Breast epithelium (tissue), 4 donors: ENCODE measurements at regions not wholly inside any gene's neighbourhood (a gene's known extent, or its start where the extent isn't known, plus 50 kb on each side); places are given as distances from the start of the nearest gene placed in this dataset.
"Not testable (repeated sequence)": the region's sequence is repeated elsewhere in the genome, so short reads cannot be mapped to it uniquely, and the experiment has no call there.

Experiments used
- DNase-seq, 2 donors: peaks; one replicate each; pipeline ENCODE4 v3.0.0-alpha.2; 2019; ENCODE audit warnings: low spot score in 2 of 2
- H3K27ac ChIP-seq, 2 donors: fragments of 200-600 bp; sonication (generic) in 1 of 2; one replicate each; pipeline ENCODE4 v1.5.1; 2016 to 2019; ENCODE audit warnings: mild to moderate bottlenecking in 1 of 2
- H3K27me3 ChIP-seq, 2 donors: fragments of 200-600 bp; sonication (generic) in 1 of 2; one replicate each; pipeline versions ENCODE4 v1.5.1 to v1.6.0; 2017 to 2019; ENCODE audit warnings: control low read depth in 1 of 2, mild to moderate bottlenecking in 1 of 2
- H3K36me3 ChIP-seq: fragments of 200-600 bp; one replicate; pipeline ENCODE4 v1.5.1; 2019
- H3K4me1 ChIP-seq, 2 donors: fragments of 200-600 bp; sonication (generic); one replicate each; pipeline ENCODE4 v1.5.1; 2016 to 2019; ENCODE audit warnings: control low read depth in 1 of 2
- H3K4me3 ChIP-seq, 3 donors: fragments of 200-600 bp; sonication (generic); 1 replicate in 2 of 3; 2 replicates in 1 of 3; pipeline ENCODE4 v1.5.1; 2016 to 2019; ENCODE audit warnings: mild to moderate bottlenecking in 3 of 3, moderate library complexity in 2 of 3
- H3K9me3 ChIP-seq, 2 donors: fragments of 200-600 bp; sonication (generic) in 1 of 2; one replicate each; pipeline ENCODE4 v1.5.1; 2016 to 2019; ENCODE audit warnings: control low read depth in 1 of 2
- POLR2A ChIP-seq: fragments of 450-650 bp; IDR thresholded peaks from one replicate; pipeline ENCODE4 v1.6.1; 2016; ENCODE audit warnings: antibody characterized with exemption, mild to moderate bottlenecking, moderate library complexity
- POLR2AphosphoS5 ChIP-seq, 3 donors: sonication (generic); formaldehyde crosslinking; IDR thresholded peaks; one replicate each; pipeline ENCODE4 v1.6.1; 2017; ENCODE audit warnings: antibody characterized with exemption in 3 of 3
- intact Hi-C: fragments of 100-400 bp; cut with DNase I; formaldehyde crosslinking; loops from one replicate; pipeline ENCODE4 v1.15.1; 2023; ENCODE audit warnings: low total_unique reads
- TF ChIP-seq, protein P1 (sequence below), 3 donors: fragments of 450-650 bp; IDR thresholded peaks; one replicate each; pipeline ENCODE4 v1.5.1; 2016 to 2017; ENCODE audit warnings: antibody characterized with exemption in 3 of 3, mild to moderate bottlenecking in 3 of 3, moderate library complexity in 3 of 3

DNA sequence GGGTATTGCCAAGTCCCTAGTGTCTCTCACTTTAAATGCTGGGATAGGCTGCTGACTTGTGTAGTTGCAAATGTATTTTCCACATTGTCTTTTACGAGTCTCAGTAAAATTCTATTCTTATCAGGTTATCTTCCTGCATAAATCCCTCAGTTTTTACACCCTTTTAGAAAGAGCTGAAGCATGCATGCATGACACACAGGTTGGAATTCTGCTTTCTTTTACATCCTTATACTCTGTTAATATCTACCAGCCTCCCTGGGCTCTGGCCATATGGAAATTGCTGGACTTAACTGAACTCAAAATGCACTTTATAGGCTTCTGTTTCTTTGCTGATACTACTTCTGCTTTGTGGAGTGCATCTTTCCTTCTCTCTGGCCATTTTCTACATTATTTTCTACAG is 477.4 kb downstream of the FRK start:
- Histone ChIP-seq H3K36me3 (no peaks in the 10 kb centered on the region), H3K9me3 (no peaks in the 10 kb centered on the region), H3K4me1 (no peaks in the 10 kb centered on the region), H3K27me3 (no peaks in the 10 kb centered on the region), H3K27ac (no peak overlapping the region), H3K4me3 (no peak overlapping the region)
- intact Hi-C loops, result no loop called here
- TF ChIP-seq POLR2A, result no peak
- TF ChIP-seq POLR2AphosphoS5 (IDR thresholded peaks at IDR 0.05), result no peak
- TF ChIP-seq, protein P1, sequence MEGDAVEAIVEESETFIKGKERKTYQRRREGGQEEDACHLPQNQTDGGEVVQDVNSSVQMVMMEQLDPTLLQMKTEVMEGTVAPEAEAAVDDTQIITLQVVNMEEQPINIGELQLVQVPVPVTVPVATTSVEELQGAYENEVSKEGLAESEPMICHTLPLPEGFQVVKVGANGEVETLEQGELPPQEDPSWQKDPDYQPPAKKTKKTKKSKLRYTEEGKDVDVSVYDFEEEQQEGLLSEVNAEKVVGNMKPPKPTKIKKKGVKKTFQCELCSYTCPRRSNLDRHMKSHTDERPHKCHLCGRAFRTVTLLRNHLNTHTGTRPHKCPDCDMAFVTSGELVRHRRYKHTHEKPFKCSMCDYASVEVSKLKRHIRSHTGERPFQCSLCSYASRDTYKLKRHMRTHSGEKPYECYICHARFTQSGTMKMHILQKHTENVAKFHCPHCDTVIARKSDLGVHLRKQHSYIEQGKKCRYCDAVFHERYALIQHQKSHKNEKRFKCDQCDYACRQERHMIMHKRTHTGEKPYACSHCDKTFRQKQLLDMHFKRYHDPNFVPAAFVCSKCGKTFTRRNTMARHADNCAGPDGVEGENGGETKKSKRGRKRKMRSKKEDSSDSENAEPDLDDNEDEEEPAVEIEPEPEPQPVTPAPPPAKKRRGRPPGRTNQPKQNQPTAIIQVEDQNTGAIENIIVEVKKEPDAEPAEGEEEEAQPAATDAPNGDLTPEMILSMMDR (IDR thresholded peaks at IDR 0.05), result no peak
- DNase-seq, result no peak

- Histone ChIP-seq H3K36me3 (no peaks in the 10 kb centered on the region), H3K27me3 (no peaks in the 10 kb centered on the region), H3K4me1 (no peaks in the 10 kb centered on the region), H3K4me3 (no peak overlapping the region), H3K27ac (no peak overlapping the region), H3K9me3 (no peaks in the 10 kb centered on the region)
- intact Hi-C loops, result no loop called here
- TF ChIP-seq POLR2AphosphoS5 (IDR thresholded peaks at IDR 0.05), result no peak
- TF ChIP-seq POLR2A, result no peak
- TF ChIP-seq, protein P1 (IDR thresholded peaks at IDR 0.05), result no peak
- no peak for DNase-seq
Observed at GRCh38 chr6:115582386-115582785, 478.3 kb downstream of the FRK start.

- H3K27ac ChIP-seq, H3K9me3 ChIP-seq, H3K4me3 ChIP-seq, intact Hi-C loops, DNase-seq, H3K36me3 ChIP-seq, H3K4me1 ChIP-seq, H3K27me3 ChIP-seq: not testable (repeated sequence)
Observed at GRCh38 chr6:115579565-115579964, 481.1 kb downstream of the FRK start.

DNA sequence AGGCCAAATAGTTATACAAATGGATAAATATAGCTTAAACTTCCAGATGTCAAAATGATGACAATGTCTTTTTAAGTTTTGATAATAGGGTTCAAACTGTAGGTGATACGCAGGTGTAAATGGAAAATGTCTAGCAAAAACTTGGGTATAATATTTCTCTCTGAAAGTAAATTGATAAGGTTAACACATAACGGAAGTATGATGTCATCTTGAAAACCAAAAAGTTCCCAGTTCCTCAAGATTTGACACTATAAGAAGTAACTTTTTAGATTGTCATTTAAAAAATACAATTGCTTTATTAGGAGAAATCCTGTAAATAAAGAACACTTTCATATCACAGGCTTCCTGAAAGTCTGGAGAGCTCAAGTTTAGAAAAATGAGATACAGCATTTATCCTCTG is 483.4 kb downstream of the FRK start:
- intact Hi-C loops, result no loop called here
- H3K27me3 ChIP-seq, result no peaks in the 10 kb centered on the region
- no peaks in the 10 kb centered on the region for H3K4me1 ChIP-seq
- no peak overlapping the region for H3K4me3 ChIP-seq
- TF ChIP-seq, protein P1 (IDR thresholded peaks at IDR 0.05), result no peak
- TF ChIP-seq POLR2AphosphoS5 (IDR thresholded peaks at IDR 0.05) (no peak), POLR2A (no peak)
- no peak for DNase-seq
- no peaks in the 10 kb centered on the region for H3K9me3 ChIP-seq
- H3K36me3 ChIP-seq, result no peaks in the 10 kb centered on the region
- H3K27ac ChIP-seq, result no peak overlapping the region

DNA sequence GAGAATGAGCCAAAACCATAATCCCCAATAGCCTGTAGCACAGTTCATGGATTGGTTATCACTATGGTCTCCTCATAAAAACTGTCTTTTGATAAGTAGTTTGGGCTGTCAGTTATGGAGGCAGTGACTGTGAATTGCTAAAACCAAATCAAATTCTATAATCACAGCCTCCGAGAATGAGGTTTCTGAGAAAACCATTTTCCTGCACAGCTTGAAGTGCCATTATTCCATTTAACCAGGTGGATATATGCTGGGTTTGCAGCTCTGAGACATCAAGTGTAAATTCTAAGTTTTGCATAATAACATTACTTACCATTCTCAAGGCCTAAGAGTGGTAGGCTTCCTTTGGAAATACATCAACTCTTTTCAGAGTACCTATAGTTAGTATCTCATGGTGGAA is 485.4 kb downstream of the FRK start:
- Histone ChIP-seq H3K27ac (no peak overlapping the region), H3K9me3 (no peaks in the 10 kb centered on the region), H3K4me3 (no peak overlapping the region), H3K4me1 (no peaks in the 10 kb centered on the region), H3K27me3 (no peaks in the 10 kb centered on the region), H3K36me3 (no peaks in the 10 kb centered on the region)
- intact Hi-C loops, result no loop called here
- TF ChIP-seq POLR2A (no peak), POLR2AphosphoS5 (IDR thresholded peaks at IDR 0.05) (no peak)
- TF ChIP-seq, protein P1 (IDR thresholded peaks at IDR 0.05), result no peak
- no peak for DNase-seq

DNA sequence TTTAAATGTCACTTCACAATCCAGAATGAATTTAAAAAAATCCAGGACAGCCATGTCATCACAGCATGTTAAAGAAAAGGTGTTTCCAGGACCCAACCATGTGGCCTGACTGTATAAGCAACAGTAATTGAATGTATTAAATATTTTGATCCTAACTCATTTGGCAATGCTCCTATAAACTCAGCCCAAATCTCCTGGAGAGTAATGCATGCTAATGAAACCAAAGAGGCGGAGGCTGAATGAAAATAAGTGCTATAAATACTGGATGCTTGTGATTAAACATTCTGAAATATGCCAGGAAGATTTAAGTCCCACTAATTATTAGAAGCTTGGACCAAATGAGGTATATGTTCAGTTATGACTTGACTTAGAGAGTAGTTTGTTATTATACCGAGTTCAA is 486.8 kb downstream of the FRK start:
- no peak overlapping the region for H3K27ac ChIP-seq
- no peaks in the 10 kb centered on the region for H3K9me3 ChIP-seq
- no peaks in the 10 kb centered on the region for H3K4me1 ChIP-seq
- no peaks in the 10 kb centered on the region for H3K36me3 ChIP-seq
- intact Hi-C loops, result no loop called here
- TF ChIP-seq, protein P1 (IDR thresholded peaks at IDR 0.05), result no peak
- TF ChIP-seq POLR2A (no peak), POLR2AphosphoS5 (IDR thresholded peaks at IDR 0.05) (no peak)
- no peak for DNase-seq
- H3K4me3 ChIP-seq, result no peak overlapping the region
- H3K27me3 ChIP-seq, result no peaks in the 10 kb centered on the region
